ENCODE measurements at regions not wholly inside any gene's neighbourhood (a gene's known extent, or its start where the extent isn't known, plus 50 kb on each side); places are given as distances from the start of the nearest gene placed in this dataset.

DNA sequence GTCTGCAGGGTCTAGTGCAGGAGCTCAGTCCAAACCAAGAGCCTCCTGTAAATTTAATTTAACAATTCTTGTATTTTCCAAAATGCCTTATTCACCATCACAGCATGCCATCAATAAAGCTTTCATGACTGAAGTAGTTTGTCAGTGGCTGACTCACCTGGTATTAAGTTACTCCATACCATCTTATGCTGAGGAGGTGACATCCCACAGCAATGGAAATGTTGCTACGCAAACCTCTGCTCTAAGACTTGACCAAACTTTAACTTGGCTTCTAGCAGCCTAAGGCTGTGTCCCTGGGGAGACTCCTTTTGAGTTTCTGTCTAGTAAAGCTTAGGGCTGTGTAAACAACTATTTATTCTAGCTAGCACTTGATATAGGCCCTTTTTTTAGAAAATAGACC is 1231.3 kb upstream of the CDH18 start:
- Histone ChIP-seq H3K27me3 (ENCODE audit: control insufficient read depth in 1 of 2, insufficient read depth in 2 of 2, low read length in 2 of 2) (no peaks in the 10 kb centered on the region), H3K4me1 (ENCODE audit: insufficient read depth, low read length) (no peaks in the 10 kb centered on the region), H3K36me3 (ENCODE audit: insufficient read depth, low read length) (no peaks in the 10 kb centered on the region), H3K9me3 (ENCODE audit: low read length) (no peaks in the 10 kb centered on the region), H3K4me3 (ENCODE audit: low read depth in 1 of 2, low read length in 2 of 2) (no peak overlapping the region), H3K9ac (ENCODE audit: low read length) (no peak overlapping the region), H3K27ac (ENCODE audit: low read depth, low read length) (no peak overlapping the region)

DNA sequence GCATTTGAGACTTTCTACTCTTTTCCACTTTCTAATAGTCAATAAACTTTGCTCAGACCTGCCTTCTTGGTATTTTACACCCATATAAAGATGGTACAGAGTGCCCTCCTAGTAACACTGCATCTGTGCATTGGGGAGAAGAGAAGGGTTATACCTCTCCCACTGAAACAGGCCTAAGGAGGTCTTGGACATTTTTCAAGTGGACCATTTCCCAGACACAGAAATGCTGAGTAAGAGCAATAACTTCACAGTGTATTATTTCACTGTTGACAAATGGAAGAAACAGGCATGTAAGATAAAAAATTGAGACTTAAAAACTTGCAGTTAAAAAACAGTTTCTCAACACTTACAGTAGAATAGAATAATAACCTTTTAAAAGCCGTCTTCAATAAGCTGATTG is 1224.0 kb upstream of the CDH18 start:
- Histone ChIP-seq H3K4me1 (ENCODE audit: insufficient read depth, low read length) (no peaks in the 10 kb centered on the region), H3K27ac (ENCODE audit: low read depth, low read length) (no peak overlapping the region), H3K36me3 (ENCODE audit: insufficient read depth, low read length) (no peaks in the 10 kb centered on the region)

GRCh38 chr5:21209409-21209808 is 1221.4 kb upstream of the CDH18 start:
- Histone ChIP-seq H3K9me3 (ENCODE audit: low read length) (no peaks in the 10 kb centered on the region), H3K4me1 (ENCODE audit: insufficient read depth, low read length) (no peaks in the 10 kb centered on the region), H3K36me3 (ENCODE audit: insufficient read depth, low read length) (no peaks in the 10 kb centered on the region)

More for the DNA sequence above, 1224.0 kb upstream of the CDH18 start:
- H3K27me3 ChIP-seq (ENCODE audit: control insufficient read depth in 1 of 2, insufficient read depth in 2 of 2, low read length in 2 of 2), result no peaks in the 10 kb centered on the region
- H3K9ac ChIP-seq (ENCODE audit: low read length), result no peak overlapping the region
- H3K4me3 ChIP-seq (ENCODE audit: low read depth in 1 of 2, low read length in 2 of 2), result no peak overlapping the region
- no peaks in the 10 kb centered on the region for H3K9me3 ChIP-seq (ENCODE audit: low read length)

GRCh38 chr5:21199087-21199486 is 1211.1 kb upstream of the CDH18 start:
- Histone ChIP-seq H3K9ac (ENCODE audit: low read length) (no peak overlapping the region), H3K4me1 (ENCODE audit: insufficient read depth, low read length) (no peaks in the 10 kb centered on the region), H3K27me3 (ENCODE audit: control insufficient read depth in 1 of 2, insufficient read depth in 2 of 2, low read length in 2 of 2) (no peaks in the 10 kb centered on the region), H3K27ac (ENCODE audit: low read depth, low read length) (no peak overlapping the region), H3K36me3 (ENCODE audit: insufficient read depth, low read length) (no peaks in the 10 kb centered on the region), H3K4me3 (ENCODE audit: low read depth in 1 of 2, low read length in 2 of 2) (no peak overlapping the region), H3K9me3 (ENCODE audit: low read length) (no peaks in the 10 kb centered on the region)

More at GRCh38 chr5:21209409-21209808, 1221.4 kb upstream of the CDH18 start:
- no peak overlapping the region for H3K9ac ChIP-seq (ENCODE audit: low read length)
- no peak overlapping the region for H3K27ac ChIP-seq (ENCODE audit: low read depth, low read length)
- H3K27me3 ChIP-seq (ENCODE audit: control insufficient read depth in 1 of 2, insufficient read depth in 2 of 2, low read length in 2 of 2), result no peaks in the 10 kb centered on the region
- H3K4me3 ChIP-seq (ENCODE audit: low read depth in 1 of 2, low read length in 2 of 2), result no peak overlapping the region

DNA sequence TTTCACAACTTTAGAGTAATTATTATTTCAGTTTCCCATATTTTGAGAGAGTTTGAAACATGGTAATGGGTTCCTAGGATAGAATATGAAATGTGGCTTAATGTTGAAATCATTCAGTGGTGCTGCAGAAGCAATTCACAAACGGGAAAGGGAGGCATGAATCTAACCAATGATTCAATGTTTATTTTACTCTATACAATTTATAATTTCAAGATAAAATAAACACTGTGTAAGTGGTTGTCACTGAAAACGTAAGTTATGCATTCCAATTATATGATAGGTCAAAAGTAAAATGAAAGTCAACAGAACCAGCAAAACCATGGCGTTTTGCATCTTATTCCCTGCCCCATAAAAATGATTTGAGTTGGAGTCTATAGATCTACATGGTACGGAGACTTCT is 1207.1 kb upstream of the CDH18 start:
- Histone ChIP-seq H3K27me3 (ENCODE audit: control insufficient read depth in 1 of 2, insufficient read depth in 2 of 2, low read length in 2 of 2) (no peaks in the 10 kb centered on the region), H3K4me1 (ENCODE audit: insufficient read depth, low read length) (no peaks in the 10 kb centered on the region), H3K4me3 (ENCODE audit: low read depth in 1 of 2, low read length in 2 of 2) (no peak overlapping the region)

GRCh38 chr5:21185536-21185935 is 1197.5 kb upstream of the CDH18 start:
- Histone ChIP-seq H3K9ac (ENCODE audit: low read length) (no peak overlapping the region), H3K4me3 (ENCODE audit: low read depth in 1 of 2, low read length in 2 of 2) (no peak overlapping the region)

More for the DNA sequence above, 1207.1 kb upstream of the CDH18 start:
- no peaks in the 10 kb centered on the region for H3K36me3 ChIP-seq (ENCODE audit: insufficient read depth, low read length)
- H3K9me3 ChIP-seq (ENCODE audit: low read length), result no peaks in the 10 kb centered on the region
- H3K9ac ChIP-seq (ENCODE audit: low read length), result no peak overlapping the region
- no peak overlapping the region for H3K27ac ChIP-seq (ENCODE audit: low read depth, low read length)

DNA sequence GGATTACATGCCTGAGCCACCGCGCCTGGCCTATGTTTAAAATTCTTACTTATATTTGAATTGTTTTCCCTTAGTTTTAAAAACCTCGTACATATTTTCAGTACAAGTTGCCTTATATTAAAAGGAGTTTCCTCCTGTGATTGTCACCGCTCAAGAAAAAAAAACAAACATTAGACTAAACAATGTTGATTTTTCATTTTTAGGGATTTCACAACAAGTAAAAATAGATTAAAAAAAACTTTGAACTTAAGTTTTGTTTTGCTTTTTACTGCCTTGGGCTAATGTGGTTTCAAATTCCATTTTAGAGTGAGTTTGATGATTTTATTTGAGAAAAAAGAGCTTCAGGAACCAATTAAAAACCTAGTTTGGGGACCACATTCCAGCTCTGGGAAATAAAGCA is 1196.6 kb upstream of the CDH18 start:
- Histone ChIP-seq H3K4me3 (ENCODE audit: low read depth in 1 of 2, low read length in 2 of 2) (no peak overlapping the region), H3K36me3 (ENCODE audit: insufficient read depth, low read length) (no peaks in the 10 kb centered on the region), H3K9me3 (ENCODE audit: low read length) (no peaks in the 10 kb centered on the region), H3K27ac (ENCODE audit: low read depth, low read length) (no peak overlapping the region), H3K27me3 (ENCODE audit: control insufficient read depth in 1 of 2, insufficient read depth in 2 of 2, low read length in 2 of 2) (no peaks in the 10 kb centered on the region), H3K4me1 (ENCODE audit: insufficient read depth, low read length) (no peaks in the 10 kb centered on the region), H3K9ac (ENCODE audit: low read length) (no peak overlapping the region)

More at GRCh38 chr5:21185536-21185935, 1197.5 kb upstream of the CDH18 start:
- Histone ChIP-seq H3K9me3 (ENCODE audit: low read length) (no peaks in the 10 kb centered on the region), H3K27ac (ENCODE audit: low read depth, low read length) (no peak overlapping the region), H3K27me3 (ENCODE audit: control insufficient read depth in 1 of 2, insufficient read depth in 2 of 2, low read length in 2 of 2) (no peaks in the 10 kb centered on the region), H3K4me1 (ENCODE audit: insufficient read depth, low read length) (no peaks in the 10 kb centered on the region), H3K36me3 (ENCODE audit: insufficient read depth, low read length) (no peaks in the 10 kb centered on the region)

DNA sequence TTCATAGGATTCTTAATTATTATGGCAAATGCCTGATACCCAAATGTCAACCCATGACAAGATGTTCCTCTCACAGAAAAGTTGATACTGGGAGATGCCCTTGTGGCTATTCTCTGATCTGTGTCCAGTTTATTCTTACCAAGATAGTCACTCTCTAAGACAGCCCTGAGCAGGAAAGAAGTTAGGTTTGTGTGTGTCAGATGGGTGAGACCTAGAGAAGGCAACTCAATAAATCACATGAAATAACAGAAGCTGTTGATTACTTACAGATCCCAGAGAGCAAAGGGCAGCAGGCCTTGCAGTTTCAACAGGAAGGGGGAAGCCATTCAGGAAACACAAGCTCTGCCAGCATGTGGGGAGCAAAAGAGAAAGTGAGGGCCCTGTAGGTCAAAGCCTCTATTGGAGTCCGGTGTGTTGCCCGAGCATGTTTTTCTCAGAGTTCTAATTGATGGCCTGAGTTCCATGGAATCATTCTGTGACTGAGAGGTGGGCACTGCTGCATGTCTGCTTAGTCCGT is 1193.7 kb upstream of the CDH18 start:
- no peak overlapping the region for H3K4me3 ChIP-seq (ENCODE audit: low read depth in 1 of 2, low read length in 2 of 2)
- H3K9me3 ChIP-seq (ENCODE audit: low read length), result no peaks in the 10 kb centered on the region
- no peaks in the 10 kb centered on the region for H3K4me1 ChIP-seq (ENCODE audit: insufficient read depth, low read length)
- no peaks in the 10 kb centered on the region for H3K27me3 ChIP-seq (ENCODE audit: control insufficient read depth in 1 of 2, insufficient read depth in 2 of 2, low read length in 2 of 2)
- H3K36me3 ChIP-seq (ENCODE audit: insufficient read depth, low read length), result no peaks in the 10 kb centered on the region
- no peak overlapping the region for H3K9ac ChIP-seq (ENCODE audit: low read length)
- H3K27ac ChIP-seq (ENCODE audit: low read depth, low read length), result no peak overlapping the region

DNA sequence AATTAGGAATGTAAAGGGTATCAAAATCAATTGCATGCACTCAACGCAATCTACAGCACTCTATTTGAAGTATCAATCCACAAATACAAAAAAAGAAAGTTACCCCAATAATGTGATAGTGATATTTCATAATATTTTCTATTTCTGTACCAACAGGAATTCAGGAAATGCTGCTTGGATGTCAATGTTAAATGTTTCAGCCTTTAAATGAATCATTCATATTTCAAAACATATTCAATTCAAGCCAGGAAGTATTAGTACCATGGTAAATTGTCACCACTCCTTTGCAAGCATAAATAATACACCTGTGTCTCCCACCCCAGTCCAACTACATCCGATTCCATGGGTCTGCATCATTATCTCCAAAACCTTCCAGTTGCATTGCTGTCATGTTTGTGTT is 1185.5 kb upstream of the CDH18 start:
- H3K27ac ChIP-seq (ENCODE audit: low read depth, low read length), result no peak overlapping the region
- no peak overlapping the region for H3K4me3 ChIP-seq (ENCODE audit: low read depth in 1 of 2, low read length in 2 of 2)
- H3K27me3 ChIP-seq (ENCODE audit: control insufficient read depth in 1 of 2, insufficient read depth in 2 of 2, low read length in 2 of 2), result no peaks in the 10 kb centered on the region
- no peak overlapping the region for H3K9ac ChIP-seq (ENCODE audit: low read length)
- no peaks in the 10 kb centered on the region for H3K9me3 ChIP-seq (ENCODE audit: low read length)
- H3K4me1 ChIP-seq (ENCODE audit: insufficient read depth, low read length), result no peaks in the 10 kb centered on the region
- no peaks in the 10 kb centered on the region for H3K36me3 ChIP-seq (ENCODE audit: insufficient read depth, low read length)

GRCh38 chr5:21173036-21173435 is 1185.0 kb upstream of the CDH18 start:
- Histone ChIP-seq H3K27me3 (ENCODE audit: control insufficient read depth in 1 of 2, insufficient read depth in 2 of 2, low read length in 2 of 2) (no peaks in the 10 kb centered on the region), H3K27ac (ENCODE audit: low read depth, low read length) (no peak overlapping the region), H3K9me3 (ENCODE audit: low read length) (no peaks in the 10 kb centered on the region), H3K36me3 (ENCODE audit: insufficient read depth, low read length) (no peaks in the 10 kb centered on the region), H3K4me3 (ENCODE audit: low read depth in 1 of 2, low read length in 2 of 2) (no peak overlapping the region), H3K9ac (ENCODE audit: low read length) (no peak overlapping the region), H3K4me1 (ENCODE audit: insufficient read depth, low read length) (no peaks in the 10 kb centered on the region)

- Histone ChIP-seq H3K9ac (ENCODE audit: low read length) (no peak overlapping the region), H3K4me3 (ENCODE audit: low read depth in 1 of 2, low read length in 2 of 2) (no peak overlapping the region), H3K27me3 (ENCODE audit: control insufficient read depth in 1 of 2, insufficient read depth in 2 of 2, low read length in 2 of 2) (no peaks in the 10 kb centered on the region), H3K9me3 (ENCODE audit: low read length) (no peaks in the 10 kb centered on the region), H3K4me1 (ENCODE audit: insufficient read depth, low read length) (no peaks in the 10 kb centered on the region), H3K27ac (ENCODE audit: low read depth, low read length) (no peak overlapping the region), H3K36me3 (ENCODE audit: insufficient read depth, low read length) (no peaks in the 10 kb centered on the region)
Measured at GRCh38 chr5:21171038-21171437, 1183.0 kb upstream of the CDH18 start.

- Histone ChIP-seq H3K4me1 (ENCODE audit: insufficient read depth, low read length) (no peaks in the 10 kb centered on the region), H3K27ac (ENCODE audit: low read depth, low read length) (no peak overlapping the region), H3K4me3 (ENCODE audit: low read depth in 1 of 2, low read length in 2 of 2) (no peak overlapping the region), H3K9ac (ENCODE audit: low read length) (no peak overlapping the region), H3K9me3 (ENCODE audit: low read length) (no peaks in the 10 kb centered on the region), H3K27me3 (ENCODE audit: control insufficient read depth in 1 of 2, insufficient read depth in 2 of 2, low read length in 2 of 2) (no peaks in the 10 kb centered on the region), H3K36me3 (ENCODE audit: insufficient read depth, low read length) (no peaks in the 10 kb centered on the region)
Measured at GRCh38 chr5:21168557-21168956, 1180.6 kb upstream of the CDH18 start.
